Globus pallidus (tissue), 1 donor: ENCODE measurements at regions not wholly inside any gene's neighbourhood (a gene's known extent, or its start where the extent isn't known, plus 50 kb on each side); places are given as distances from the start of the nearest gene placed in this dataset.
"Not testable (repeated sequence)": the region's sequence is repeated elsewhere in the genome, so short reads cannot be mapped to it uniquely, and the experiment has no call there.

Experiments used
- DNase-seq: peaks from one replicate; pipeline ENCODE4 v3.0.0-alpha.2; 2015; ENCODE audit warnings: low spot score

DNA sequence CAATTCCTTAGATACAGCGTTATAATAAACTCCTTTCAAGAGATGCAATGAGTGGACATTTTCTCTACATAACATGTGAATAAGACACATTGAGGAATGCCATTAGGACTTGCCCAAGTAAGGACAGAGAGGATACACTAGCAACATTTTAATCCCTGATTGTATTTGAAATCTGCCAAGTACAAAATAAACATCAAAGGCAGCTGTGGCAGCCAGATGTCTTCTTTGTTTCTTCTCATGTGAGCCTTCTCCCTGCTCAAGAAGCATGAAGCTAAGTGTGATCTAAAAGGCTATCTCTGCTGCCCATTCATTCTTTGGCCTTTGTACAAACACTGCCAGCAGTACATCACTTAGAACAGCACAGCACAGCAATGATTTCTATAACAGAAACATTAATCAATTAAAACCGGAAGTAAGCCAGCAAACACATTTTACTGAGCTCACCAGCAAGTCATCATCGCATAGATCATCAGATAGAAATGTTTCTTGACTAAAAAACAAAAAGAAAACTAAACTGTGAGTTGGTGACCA, 364.0 kb downstream of the CNTN6 start:
- no peak for DNase-seq

GRCh38 chr3:1462371-1462770, 369.5 kb downstream of the CNTN6 start:
- DNase-seq: no peak

DNA sequence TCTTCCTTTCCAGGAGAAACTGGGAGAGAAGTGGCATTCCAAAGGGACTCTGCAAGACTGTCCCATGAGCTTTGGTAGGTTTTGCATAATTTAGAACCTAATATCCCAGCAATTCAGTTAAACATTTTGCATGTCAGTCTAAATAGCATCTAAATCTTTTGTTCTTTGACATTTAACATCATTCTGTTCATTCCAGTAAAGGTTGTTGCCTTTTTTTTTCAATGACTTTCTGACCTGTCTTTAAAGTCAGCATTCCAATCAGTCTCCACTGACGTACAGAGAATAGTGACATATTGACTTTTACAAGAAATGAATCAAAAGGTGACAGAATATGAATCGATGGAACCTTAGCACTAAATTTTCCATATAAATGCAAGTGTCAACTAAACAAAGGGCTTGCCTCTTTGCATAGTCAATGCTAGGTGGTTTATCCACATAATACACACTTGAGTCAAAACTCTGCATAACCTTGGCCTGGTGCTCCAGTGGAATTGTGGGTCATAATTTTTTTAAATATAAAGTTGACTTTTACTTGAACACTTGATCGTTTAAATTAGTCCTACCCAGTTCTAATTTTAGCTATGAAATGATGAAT, 370.1 kb downstream of the CNTN6 start:
- DNase-seq: no peak

DNA sequence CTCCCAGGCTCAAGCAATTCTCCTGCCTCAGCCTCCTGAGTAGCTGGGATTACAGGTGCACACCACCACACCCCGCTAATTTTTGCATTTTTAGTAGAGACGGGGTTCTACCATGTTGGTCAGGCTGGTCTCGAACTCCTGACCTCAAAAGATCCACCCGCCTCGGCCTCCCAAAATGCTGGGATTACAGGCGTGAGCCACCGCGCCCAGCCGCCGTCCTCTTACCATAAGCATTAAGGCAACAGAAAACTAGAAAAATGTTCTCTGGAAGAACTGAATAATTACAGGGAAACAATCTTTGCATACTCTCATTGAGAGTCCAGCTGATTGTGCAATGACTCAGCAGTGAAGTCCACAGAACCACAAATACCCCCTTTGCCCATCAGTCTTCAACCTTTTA, 372.3 kb downstream of the CNTN6 start:
- not testable (repeated sequence) for DNase-seq

DNA sequence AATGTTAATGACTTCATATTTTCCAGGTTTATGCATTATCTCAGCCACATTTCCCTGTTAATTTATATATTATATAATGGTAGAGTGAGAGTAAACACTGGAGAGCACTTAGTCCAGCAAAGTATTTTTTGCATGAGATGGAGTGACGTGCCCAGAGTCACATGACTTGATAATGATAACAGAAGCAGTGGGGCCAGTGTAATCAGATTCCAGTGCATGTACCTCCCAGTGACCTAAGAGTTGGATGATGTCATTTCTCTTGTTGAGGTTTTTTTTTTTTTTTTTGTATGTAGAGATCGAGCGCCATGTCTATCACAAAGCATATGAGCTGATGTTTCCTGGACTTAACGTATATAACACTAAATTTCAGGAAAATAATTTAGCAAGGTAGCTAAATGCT, 375.3 kb downstream of the CNTN6 start:
- DNase-seq: no peak

- DNase-seq: no peak
Measured at GRCh38 chr3:1469248-1469647, 376.4 kb downstream of the CNTN6 start.

GRCh38 chr3:1469687-1470086, 376.9 kb downstream of the CNTN6 start:
- no peak for DNase-seq

DNA sequence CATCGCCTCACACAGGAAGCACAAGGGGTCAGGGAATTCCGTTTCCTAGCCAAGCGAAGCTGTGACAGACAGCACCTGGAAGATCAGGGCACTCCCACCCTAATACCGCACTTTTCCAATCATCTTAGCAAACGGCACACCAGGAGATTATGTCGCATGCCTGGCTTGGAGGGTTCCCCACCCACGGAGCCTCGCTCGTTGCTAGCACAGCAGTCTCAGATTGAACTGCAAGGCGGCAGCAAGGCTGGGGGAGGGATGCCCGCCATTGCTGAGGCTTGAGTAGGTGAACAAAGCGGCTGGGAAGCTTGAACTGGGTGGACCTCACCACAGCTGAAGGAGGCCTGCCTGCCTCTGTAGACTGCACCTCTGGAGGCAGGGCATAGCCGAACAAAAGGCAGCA, 384.8 kb downstream of the CNTN6 start:
- DNase-seq: no peak

GRCh38 chr3:1495466-1495865, 402.6 kb downstream of the CNTN6 start:
- DNase-seq: no peak

DNA sequence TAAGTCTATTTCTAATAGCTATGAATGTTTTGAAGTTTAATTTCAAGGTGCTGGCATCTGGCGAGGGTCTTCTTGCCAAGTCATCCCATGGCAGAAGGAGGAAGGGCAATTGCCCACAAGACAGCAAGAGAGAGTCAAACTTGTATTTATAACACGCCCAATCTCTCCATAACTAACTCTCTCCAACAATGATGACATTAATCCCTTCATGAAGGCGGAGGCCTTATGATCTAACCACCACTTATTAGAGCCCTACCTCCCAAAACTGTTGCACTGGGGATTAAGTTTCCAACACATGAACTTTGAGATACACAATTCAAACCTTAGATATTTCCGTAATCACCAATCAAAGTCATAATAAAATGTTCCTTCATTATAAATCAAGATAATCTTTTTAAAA, 406.9 kb downstream of the CNTN6 start:
- no peak for DNase-seq

DNA sequence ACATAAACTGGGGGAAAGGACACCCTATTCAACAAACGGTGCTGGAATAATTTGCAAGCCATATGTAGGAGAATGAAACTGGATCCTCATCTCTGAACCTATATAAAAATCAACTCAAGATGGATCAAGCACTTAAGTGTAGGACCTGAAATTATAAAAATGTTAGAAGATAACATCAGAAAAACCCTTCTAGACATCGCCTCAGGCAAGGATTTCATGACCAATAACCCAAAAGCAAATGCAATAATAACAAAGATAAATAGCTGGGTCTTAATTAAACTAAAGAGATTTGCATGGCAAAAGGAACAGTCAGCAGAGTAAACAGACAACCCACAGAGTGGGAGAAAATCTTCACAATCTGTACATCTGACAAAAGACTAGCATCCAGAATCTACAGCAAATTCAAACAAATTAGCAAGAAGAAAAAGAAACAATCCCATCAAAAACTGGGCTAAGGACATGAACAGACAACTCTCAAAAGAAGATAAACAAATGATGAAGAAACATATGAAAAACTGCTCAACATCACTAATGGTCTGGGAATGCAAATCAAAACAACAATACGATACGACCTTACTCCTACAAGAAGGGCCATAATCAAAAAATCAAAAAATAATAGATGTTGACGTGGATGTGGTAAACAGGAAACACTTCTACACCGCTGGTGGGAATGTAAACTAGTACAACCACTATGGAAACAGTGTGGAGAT, 408.7 kb downstream of the CNTN6 start:
- no peak for DNase-seq

DNA sequence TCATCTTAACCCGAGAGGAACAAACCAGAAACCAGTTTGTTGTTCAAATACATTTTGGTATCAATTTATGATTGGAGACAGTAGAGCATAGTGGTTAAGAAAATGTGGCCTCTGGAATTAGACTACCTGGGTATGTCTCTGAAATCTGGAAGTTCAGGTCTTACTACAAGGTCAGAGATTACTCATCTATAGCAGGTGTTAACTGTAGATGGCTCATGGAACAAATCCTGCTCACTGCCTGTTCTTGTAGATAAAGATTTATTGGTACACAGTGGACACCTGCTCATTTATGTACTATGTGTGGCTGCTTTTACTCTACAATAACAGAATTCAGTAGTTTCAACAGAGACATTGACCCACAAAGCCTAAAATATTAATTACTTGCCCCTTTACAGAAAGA, 413.3 kb downstream of the CNTN6 start:
- DNase-seq: no peak

- DNase-seq: no peak
Measured at GRCh38 chr3:1513662-1514061, 420.8 kb downstream of the CNTN6 start.

- DNase-seq: no peak
Measured at GRCh38 chr3:1515882-1516281, 423.1 kb downstream of the CNTN6 start.

DNA sequence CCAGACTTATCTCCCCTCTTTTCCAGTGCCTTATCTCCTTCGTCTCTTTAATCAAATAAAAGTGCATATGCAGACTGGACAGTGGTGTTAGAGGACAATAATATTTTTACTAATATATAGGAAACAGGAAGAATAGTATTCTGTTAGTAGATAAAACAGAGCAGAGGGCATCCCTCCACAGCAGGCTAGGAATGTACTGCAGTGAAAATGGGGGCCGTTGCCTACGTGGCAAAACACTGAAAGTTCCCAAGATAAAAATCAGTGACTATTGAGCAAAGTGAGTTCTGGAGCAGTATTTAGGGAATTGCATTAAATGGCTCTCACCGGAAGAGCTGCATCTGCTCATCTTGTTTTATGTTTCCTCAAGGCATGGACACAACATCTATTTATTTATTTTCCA, 435.0 kb downstream of the CNTN6 start:
- DNase-seq: no peak

DNA sequence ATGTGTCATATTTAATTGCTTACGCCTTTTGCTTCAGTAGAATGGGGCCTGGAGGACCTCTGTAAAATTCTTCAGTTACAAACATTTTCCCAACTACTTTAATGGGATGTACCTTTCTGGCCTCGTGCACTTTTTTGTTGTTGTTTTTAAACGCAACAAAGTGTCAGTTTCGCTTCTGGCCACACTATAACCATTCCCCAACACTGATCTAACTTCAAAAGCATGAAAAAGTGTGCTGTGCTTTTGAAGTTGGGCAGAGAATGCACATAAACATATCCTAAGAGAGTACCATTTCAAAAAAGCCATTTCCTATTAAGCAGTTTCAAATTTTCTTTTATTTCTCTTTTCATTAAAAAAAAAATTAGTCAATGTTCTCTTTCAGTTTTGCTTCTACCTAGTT, 435.8 kb downstream of the CNTN6 start:
- DNase-seq: no peak

DNA sequence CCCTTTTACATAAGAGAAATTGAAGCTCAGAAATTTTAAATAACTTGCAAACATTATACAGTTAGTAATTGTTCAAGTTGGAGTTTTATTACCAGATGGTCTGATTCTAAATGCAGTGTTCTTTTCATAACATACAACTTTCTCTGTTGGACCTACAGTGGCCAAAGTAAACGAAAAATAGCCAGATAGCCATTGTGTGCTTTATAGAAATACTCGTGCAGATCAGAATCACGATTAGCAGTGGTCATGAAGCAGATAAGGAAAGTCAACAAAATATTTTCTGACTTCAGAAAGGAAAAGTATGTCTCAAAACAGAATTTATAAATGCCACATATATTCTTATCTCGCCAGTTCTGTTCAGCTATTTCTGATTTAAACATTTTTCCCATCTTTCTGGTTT, 436.9 kb downstream of the CNTN6 start:
- no peak for DNase-seq

DNA sequence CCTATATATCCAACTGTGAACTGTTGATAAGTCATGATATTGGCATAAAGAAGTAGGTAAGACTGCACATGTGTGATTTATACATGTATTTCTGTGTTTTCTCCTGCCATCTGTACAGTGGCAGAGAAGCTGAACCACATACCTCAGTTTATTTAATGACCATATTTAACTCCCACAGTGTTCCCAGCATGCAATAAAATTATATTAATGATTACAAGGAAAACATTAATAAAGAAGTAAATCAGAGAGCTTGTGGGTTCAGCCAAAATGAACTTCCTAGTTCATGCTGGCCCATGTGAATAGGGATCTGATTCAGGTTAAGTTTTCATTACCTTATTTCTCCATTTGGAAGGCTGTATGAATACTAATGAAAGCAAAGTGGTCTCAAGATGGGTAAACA, 439.2 kb downstream of the CNTN6 start:
- DNase-seq: no peak

DNA sequence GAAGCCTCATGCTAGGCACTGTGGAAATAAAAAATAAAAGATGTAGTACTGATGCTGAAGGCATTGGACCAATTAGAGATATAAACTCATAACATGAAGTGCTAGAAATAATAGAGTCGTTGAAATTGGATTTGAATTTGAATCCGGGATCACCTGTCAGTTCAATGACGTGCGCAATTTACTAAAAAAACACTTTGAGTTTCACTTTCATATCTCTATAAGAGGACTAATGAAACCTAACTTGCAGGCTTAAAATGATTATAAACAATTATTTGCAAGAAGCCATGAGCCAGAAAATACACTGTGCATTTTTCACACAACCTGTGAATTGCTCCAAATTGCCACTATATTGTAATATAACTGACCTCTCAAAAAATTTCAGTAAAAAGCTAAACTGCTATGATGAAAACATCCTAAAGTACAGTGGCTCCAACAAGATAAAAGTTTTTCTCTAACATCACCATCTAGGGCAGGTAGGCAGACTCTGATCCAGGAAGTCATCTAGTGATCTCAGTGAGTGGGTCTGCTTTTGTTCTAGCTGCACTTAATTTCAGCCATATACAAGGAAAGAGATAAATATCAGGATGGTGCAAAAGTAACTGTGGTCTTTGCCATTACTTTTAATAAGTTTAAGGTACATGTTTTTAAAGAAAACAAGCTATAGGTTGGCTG, 440.2 kb downstream of the CNTN6 start:
- no peak for DNase-seq

- no peak for DNase-seq
Measured at GRCh38 chr3:1533763-1534162, 440.9 kb downstream of the CNTN6 start.

- DNase-seq: no peak
Measured at GRCh38 chr3:1534252-1534651, 441.4 kb downstream of the CNTN6 start.

DNA sequence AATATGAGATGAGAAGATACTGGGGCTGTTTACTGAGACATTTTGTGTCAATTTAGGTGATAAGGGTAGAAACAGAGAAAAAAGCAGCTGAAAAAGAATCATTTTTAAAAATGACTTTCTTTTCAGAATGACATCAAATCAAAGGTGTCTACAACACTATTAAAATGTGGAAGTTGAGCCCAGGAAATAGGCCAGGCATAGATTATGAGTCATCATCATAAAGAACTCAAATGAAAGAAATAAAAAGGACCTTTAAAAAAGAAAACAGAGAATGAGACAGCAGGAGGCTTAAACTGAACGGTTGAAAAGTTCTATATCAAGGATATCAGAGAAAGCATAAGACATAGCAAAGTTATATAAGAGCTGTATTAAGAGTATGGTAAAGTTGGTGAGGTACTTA, 442.5 kb downstream of the CNTN6 start:
- DNase-seq: no peak

- no peak for DNase-seq
Measured at GRCh38 chr3:1540686-1541085, 447.9 kb downstream of the CNTN6 start.
